K562 (cell line): ENCODE measurements at regions not wholly inside any gene's neighbourhood (a gene's known extent, or its start where the extent isn't known, plus 50 kb on each side); places are given as distances from the start of the nearest gene placed in this dataset.

Source experiments
- CTCF ChIP-seq, 3 experiments: IDR thresholded peaks in 2 of 3; conservative IDR thresholded peaks in 1 of 3; 2 replicates each; pipeline ENCODE4 v1.5.1; 2011 to 2012; ENCODE audit warnings: low read length in 3 of 3, mild to moderate bottlenecking in 3 of 3, control low read depth in 2 of 3, improper control_type of control experiment in 1 of 3, inconsistent platforms in 1 of 3, low read depth in 1 of 3, mixed read lengths in 1 of 3, moderate library complexity in 1 of 3; ENCODE audit not compliant: insufficient read depth in 2 of 3
- HMGXB4 ChIP-seq: sonication (generic); formaldehyde crosslinking; IDR thresholded peaks from 2 replicates; pipeline ENCODE4 v1.8.1; 2023; ENCODE audit warnings: mild to moderate bottlenecking, missing genetic modification reagents
- HNRNPK ChIP-seq: fragments of 200-400 bp; formaldehyde crosslinking; IDR thresholded peaks from one replicate; pipeline ENCODE4 v1.6.1; 2018; ENCODE audit warnings: mild to moderate bottlenecking, low read depth, low read length; ENCODE audit not compliant: poor library complexity, severe bottlenecking
- RCOR1 ChIP-seq, 2 experiments: IDR thresholded peaks; 2 replicates each; pipeline ENCODE4 v1.6.1; 2012; ENCODE audit warnings: low read depth in 2 of 2, low read length in 2 of 2, borderline replicate concordance in 1 of 2, improper control_type of control experiment in 1 of 2
- SAFB ChIP-seq: fragments of 200-400 bp; formaldehyde crosslinking; IDR thresholded peaks from 2 replicates; pipeline ENCODE4 v1.6.1; 2017; ENCODE audit warnings: low read depth, low read length, borderline replicate concordance
- ZNF830 ChIP-seq: fragments of 250-450 bp; sonication (Bioruptor Pico); IDR thresholded peaks from 2 replicates; pipeline ENCODE4 v1.5.0; 2021; ENCODE audit warnings: mild to moderate bottlenecking

GRCh38 chr2:51705417-51705816 is 673.5 kb upstream of the NRXN1 start:
- TF ChIP-seq CTCF (IDR thresholded peaks at IDR 0.05 in 2 of 3, conservative IDR thresholded peaks at IDR 0.05 in 1 of 3; ENCODE audit: insufficient read depth in 2 of 3, low read depth in 1 of 3, low read length in 3 of 3) (no peak), ZNF830 (no peak), SAFB (no peak), HNRNPK (no peak), RCOR1 (IDR thresholded peaks at IDR 0.05; ENCODE audit: borderline replicate concordance in 1 of 2, low read depth in 2 of 2, low read length in 2 of 2) (no peak), HMGXB4 (CRISPR knock-in tag) (no peak)
